Skeletal muscle tissue (tissue), 3 donors: ENCODE measurements at regions not wholly inside any gene's neighbourhood (a gene's known extent, or its start where the extent isn't known, plus 50 kb on each side); places are given as distances from the start of the nearest gene placed in this dataset.
"Not testable (repeated sequence)": the region's sequence is repeated elsewhere in the genome, so short reads cannot be mapped to it uniquely, and the experiment has no call there.

Experiments used
- H3K27ac ChIP-seq: one replicate; pipeline ENCODE4 v1.7.0; 2013; ENCODE audit warnings: mild to moderate bottlenecking, low read depth, low read length, inconsistent platforms
- H3K27me3 ChIP-seq, 3 donors: one replicate each; pipeline ENCODE4 v1.7.0; 2013; ENCODE audit warnings: low read length in 3 of 3; ENCODE audit not compliant: control insufficient read depth in 3 of 3, insufficient read depth in 3 of 3
- H3K36me3 ChIP-seq, 3 donors: one replicate each; pipeline ENCODE4 v1.7.0; 2013; ENCODE audit warnings: low read length in 3 of 3; ENCODE audit not compliant: control insufficient read depth in 3 of 3, insufficient read depth in 3 of 3
- H3K4me1 ChIP-seq, 3 donors: one replicate each; pipeline ENCODE4 v1.7.0; 2013; ENCODE audit warnings: low read length in 3 of 3, mild to moderate bottlenecking in 3 of 3; ENCODE audit not compliant: control insufficient read depth in 3 of 3, insufficient read depth in 3 of 3
- H3K4me3 ChIP-seq, 3 donors: one replicate each; pipeline ENCODE4 v1.7.0; 2013; ENCODE audit warnings: low read length in 3 of 3
- H3K9ac ChIP-seq, 3 donors: one replicate each; pipeline ENCODE4 v1.7.0; 2013; ENCODE audit warnings: low read length in 3 of 3, mild to moderate bottlenecking in 3 of 3, moderate library complexity in 2 of 3, low read depth in 1 of 3
- H3K9me3 ChIP-seq, 3 donors: one replicate each; pipeline ENCODE4 v1.7.0; 2013; ENCODE audit warnings: low read length in 3 of 3; ENCODE audit not compliant: control insufficient read depth in 3 of 3
- donor health status: Osteomylitis.

GRCh38 chr7:86469680-86470295 is 173.9 kb upstream of the GRM3 start:
- Histone ChIP-seq H3K9ac (no peak overlapping the region), H3K36me3 (no peaks in the 10 kb centered on the region)

GRCh38 chr7:86454753-86455152 is 189.0 kb upstream of the GRM3 start:
- Histone ChIP-seq H3K9me3 (no peaks in the 10 kb centered on the region), H3K4me1 (no peaks in the 10 kb centered on the region), H3K27ac (no peak overlapping the region)

More at GRCh38 chr7:86469680-86470295, 173.9 kb upstream of the GRM3 start:
- Histone ChIP-seq H3K27me3 (no peaks in the 10 kb centered on the region), H3K4me1 (no peaks in the 10 kb centered on the region), H3K27ac (no peak overlapping the region), H3K4me3 (no peak overlapping the region), H3K9me3 (no peaks in the 10 kb centered on the region)

GRCh38 chr7:86453454-86453853 is 190.3 kb upstream of the GRM3 start:
- Histone ChIP-seq H3K9ac (no peak overlapping the region), H3K27me3 (no peaks in the 10 kb centered on the region), H3K27ac (no peak overlapping the region), H3K4me1 (no peaks in the 10 kb centered on the region), H3K36me3 (no peaks in the 10 kb centered on the region), H3K4me3 (no peak overlapping the region), H3K9me3 (no peaks in the 10 kb centered on the region)

More at GRCh38 chr7:86454753-86455152, 189.0 kb upstream of the GRM3 start:
- H3K27me3 ChIP-seq = no peaks in the 10 kb centered on the region
- no peaks in the 10 kb centered on the region for H3K36me3 ChIP-seq
- no peak overlapping the region for H3K9ac ChIP-seq
- H3K4me3 ChIP-seq = no peak overlapping the region

GRCh38 chr7:86448856-86449255 is 194.9 kb upstream of the GRM3 start:
- Histone ChIP-seq H3K4me1 (no peaks in the 10 kb centered on the region), H3K9ac (no peak overlapping the region), H3K27me3 (no peaks in the 10 kb centered on the region), H3K4me3 (no peak overlapping the region), H3K27ac (no peak overlapping the region), H3K36me3 (no peaks in the 10 kb centered on the region), H3K9me3 (no peaks in the 10 kb centered on the region)

- no peak overlapping the region for H3K27ac ChIP-seq
- no peak overlapping the region for H3K4me3 ChIP-seq
- H3K4me1 ChIP-seq = no peaks in the 10 kb centered on the region
- no peaks in the 10 kb centered on the region for H3K36me3 ChIP-seq
- no peak overlapping the region for H3K9ac ChIP-seq
- no peaks in the 10 kb centered on the region for H3K9me3 ChIP-seq
- no peaks in the 10 kb centered on the region for H3K27me3 ChIP-seq
These were observed 198.4 kb upstream of the GRM3 start for GRCh38 chr7:86445285-86445684.

- Histone ChIP-seq H3K27ac (no peak overlapping the region), H3K27me3 (no peaks in the 10 kb centered on the region), H3K36me3 (no peaks in the 10 kb centered on the region), H3K9me3 (no peaks in the 10 kb centered on the region), H3K9ac (no peak overlapping the region), H3K4me3 (no peak overlapping the region), H3K4me1 (no peaks in the 10 kb centered on the region)
These were observed 199.5 kb upstream of the GRM3 start for GRCh38 chr7:86444245-86444644.

GRCh38 chr7:86440420-86440819 is 203.3 kb upstream of the GRM3 start:
- not testable (repeated sequence) for H3K27me3 ChIP-seq, H3K4me1 ChIP-seq, H3K9me3 ChIP-seq, H3K27ac ChIP-seq, H3K9ac ChIP-seq, H3K4me3 ChIP-seq, H3K36me3 ChIP-seq

- no peaks in the 10 kb centered on the region for H3K4me1 ChIP-seq
- H3K27ac ChIP-seq = no peak overlapping the region
- H3K9ac ChIP-seq = no peak overlapping the region
- H3K27me3 ChIP-seq = no peaks in the 10 kb centered on the region
- no peaks in the 10 kb centered on the region for H3K9me3 ChIP-seq
- no peak overlapping the region for H3K4me3 ChIP-seq
- H3K36me3 ChIP-seq = no peaks in the 10 kb centered on the region
These were observed 205.7 kb upstream of the GRM3 start for GRCh38 chr7:86437951-86438450.

- H3K27me3 ChIP-seq = no peaks in the 10 kb centered on the region
- no peaks in the 10 kb centered on the region for H3K9me3 ChIP-seq
- no peaks in the 10 kb centered on the region for H3K4me1 ChIP-seq
- H3K9ac ChIP-seq = no peak overlapping the region
- H3K4me3 ChIP-seq = no peak overlapping the region
- no peaks in the 10 kb centered on the region for H3K36me3 ChIP-seq
- H3K27ac ChIP-seq = no peak overlapping the region
These were observed 211.9 kb upstream of the GRM3 start for GRCh38 chr7:86431761-86432160.

GRCh38 chr7:86411814-86412213 is 231.9 kb upstream of the GRM3 start:
- Histone ChIP-seq H3K4me1 (no peaks in the 10 kb centered on the region), H3K4me3 (no peak overlapping the region), H3K36me3 (no peaks in the 10 kb centered on the region), H3K9me3 (peaks cover 0 to 5% (median 0%) of the 10 kb centered on the region in 3 donors), H3K9ac (no peak overlapping the region), H3K27me3 (no peaks in the 10 kb centered on the region), H3K27ac (no peak overlapping the region)
